ENCODE measurements at regions not wholly inside any gene's neighbourhood (a gene's known extent, or its start where the extent isn't known, plus 50 kb on each side); places are given as distances from the start of the nearest gene placed in this dataset.

- Histone ChIP-seq H3K27me3 (ENCODE audit: low read length) (no peaks in the 10 kb centered on the region), H3K27ac (ENCODE audit: low read depth, low read length) (no peak overlapping the region), H3K4me3 (ENCODE audit: insufficient read depth, low read length, poor library complexity, severe bottlenecking) (no peak overlapping the region), H3F3A (ENCODE audit: insufficient read depth) (no peaks in the 10 kb centered on the region), H3K9ac (ENCODE audit: low read length) (no peak overlapping the region), H4K20me1 (ENCODE audit: low read depth, low read length) (no peaks in the 10 kb centered on the region), H3K4me2 (ENCODE audit: low read depth, low read length, poor library complexity, severe bottlenecking) (no peak overlapping the region), H3K9me2 (replicated peaks; ENCODE audit: insufficient read depth, low read length) (no peaks in the 10 kb centered on the region), H3K36me3 (ENCODE audit: low read length) (no peaks in the 10 kb centered on the region), H2AFZ (ENCODE audit: low read depth, low read length, severe bottlenecking) (no peak overlapping the region), H3K79me2 (ENCODE audit: insufficient read depth, low read length) (no peaks in the 10 kb centered on the region), H3K9me3 (ENCODE audit: insufficient read depth, low read length) (no peaks in the 10 kb centered on the region)
- no peak for TF ChIP-seq EZH2phosphoT487 (conservative IDR thresholded peaks at IDR 0.05; ENCODE audit: low read length)
- TF ChIP-seq CTCF (IDR thresholded peaks at IDR 0.05; ENCODE audit: insufficient read depth, low read length, poor library complexity, severe bottlenecking): no peak
Measured at GRCh38 chr14:28102001-28102400, 664.6 kb upstream of the FOXG1 start.

GRCh38 chr14:28102814-28103213 lies 663.8 kb upstream of the FOXG1 start:
- H3K27me3 ChIP-seq (ENCODE audit: low read length): no peaks in the 10 kb centered on the region
- no peak overlapping the region for H2AFZ ChIP-seq (ENCODE audit: low read depth, low read length, severe bottlenecking)
- no peaks in the 10 kb centered on the region for H3F3A ChIP-seq (ENCODE audit: insufficient read depth)
- no peaks in the 10 kb centered on the region for H3K36me3 ChIP-seq (ENCODE audit: low read length)
- H3K27ac ChIP-seq (ENCODE audit: low read depth, low read length): no peak overlapping the region
- H4K20me1 ChIP-seq (ENCODE audit: low read depth, low read length): no peaks in the 10 kb centered on the region
- H3K4me3 ChIP-seq (ENCODE audit: insufficient read depth, low read length, poor library complexity, severe bottlenecking): no peak overlapping the region
- no peaks in the 10 kb centered on the region for H3K79me2 ChIP-seq (ENCODE audit: insufficient read depth, low read length)
- TF ChIP-seq CTCF (IDR thresholded peaks at IDR 0.05; ENCODE audit: insufficient read depth, low read length, poor library complexity, severe bottlenecking) (no peak), EZH2phosphoT487 (conservative IDR thresholded peaks at IDR 0.05; ENCODE audit: low read length) (no peak)
- H3K9ac ChIP-seq (ENCODE audit: low read length): no peak overlapping the region
- H3K9me3 ChIP-seq (ENCODE audit: insufficient read depth, low read length): no peaks in the 10 kb centered on the region
- H3K4me2 ChIP-seq (ENCODE audit: low read depth, low read length, poor library complexity, severe bottlenecking): no peak overlapping the region
- H3K9me2 ChIP-seq (replicated peaks; ENCODE audit: insufficient read depth, low read length): no peaks in the 10 kb centered on the region

GRCh38 chr14:28113311-28113710 lies 653.3 kb upstream of the FOXG1 start:
- H3K27me3 ChIP-seq (ENCODE audit: low read length): no peaks in the 10 kb centered on the region
- TF ChIP-seq EZH2phosphoT487 (conservative IDR thresholded peaks at IDR 0.05; ENCODE audit: low read length): no peak
- TF ChIP-seq CTCF (IDR thresholded peaks at IDR 0.05; ENCODE audit: insufficient read depth, low read length, poor library complexity, severe bottlenecking): no peak
- H3K9ac ChIP-seq (ENCODE audit: low read length): no peak overlapping the region
- no peak overlapping the region for H3K27ac ChIP-seq (ENCODE audit: low read depth, low read length)
- no peaks in the 10 kb centered on the region for H3K79me2 ChIP-seq (ENCODE audit: insufficient read depth, low read length)
- H4K20me1 ChIP-seq (ENCODE audit: low read depth, low read length): no peaks in the 10 kb centered on the region
- no peaks in the 10 kb centered on the region for H3K9me3 ChIP-seq (ENCODE audit: insufficient read depth, low read length)
- no peak overlapping the region for H3K4me2 ChIP-seq (ENCODE audit: low read depth, low read length, poor library complexity, severe bottlenecking)
- no peaks in the 10 kb centered on the region for H3F3A ChIP-seq (ENCODE audit: insufficient read depth)
- H3K36me3 ChIP-seq (ENCODE audit: low read length): no peaks in the 10 kb centered on the region
- no peak overlapping the region for H3K4me3 ChIP-seq (ENCODE audit: insufficient read depth, low read length, poor library complexity, severe bottlenecking)
- H2AFZ ChIP-seq (ENCODE audit: low read depth, low read length, severe bottlenecking): no peak overlapping the region
- H3K9me2 ChIP-seq (replicated peaks; ENCODE audit: insufficient read depth, low read length): no peaks in the 10 kb centered on the region

- Histone ChIP-seq H3K9me3 (ENCODE audit: insufficient read depth, low read length) (no peaks in the 10 kb centered on the region), H3K4me3 (ENCODE audit: insufficient read depth, low read length, poor library complexity, severe bottlenecking) (no peak overlapping the region), H3F3A (ENCODE audit: insufficient read depth) (no peaks in the 10 kb centered on the region), H2AFZ (ENCODE audit: low read depth, low read length, severe bottlenecking) (no peak overlapping the region), H3K9me2 (replicated peaks; ENCODE audit: insufficient read depth, low read length) (no peaks in the 10 kb centered on the region), H4K20me1 (ENCODE audit: low read depth, low read length) (no peaks in the 10 kb centered on the region), H3K9ac (ENCODE audit: low read length) (no peak overlapping the region), H3K4me2 (ENCODE audit: low read depth, low read length, poor library complexity, severe bottlenecking) (no peak overlapping the region), H3K27ac (ENCODE audit: low read depth, low read length) (no peak overlapping the region), H3K27me3 (ENCODE audit: low read length) (no peaks in the 10 kb centered on the region), H3K36me3 (ENCODE audit: low read length) (no peaks in the 10 kb centered on the region), H3K79me2 (ENCODE audit: insufficient read depth, low read length) (no peaks in the 10 kb centered on the region)
- TF ChIP-seq CTCF (IDR thresholded peaks at IDR 0.05; ENCODE audit: insufficient read depth, low read length, poor library complexity, severe bottlenecking) (no peak), EZH2phosphoT487 (conservative IDR thresholded peaks at IDR 0.05; ENCODE audit: low read length) (no peak)
Measured at GRCh38 chr14:28116716-28117115, 649.9 kb upstream of the FOXG1 start.

Data from SU-DHL-6 (cell line).